ENCODE measurements at regions not wholly inside any gene's neighbourhood (a gene's known extent, or its start where the extent isn't known, plus 50 kb on each side); places are given as distances from the start of the nearest gene placed in this dataset.
"Not testable (repeated sequence)": the region's sequence is repeated elsewhere in the genome, so short reads cannot be mapped to it uniquely, and the experiment has no call there.

DNA sequence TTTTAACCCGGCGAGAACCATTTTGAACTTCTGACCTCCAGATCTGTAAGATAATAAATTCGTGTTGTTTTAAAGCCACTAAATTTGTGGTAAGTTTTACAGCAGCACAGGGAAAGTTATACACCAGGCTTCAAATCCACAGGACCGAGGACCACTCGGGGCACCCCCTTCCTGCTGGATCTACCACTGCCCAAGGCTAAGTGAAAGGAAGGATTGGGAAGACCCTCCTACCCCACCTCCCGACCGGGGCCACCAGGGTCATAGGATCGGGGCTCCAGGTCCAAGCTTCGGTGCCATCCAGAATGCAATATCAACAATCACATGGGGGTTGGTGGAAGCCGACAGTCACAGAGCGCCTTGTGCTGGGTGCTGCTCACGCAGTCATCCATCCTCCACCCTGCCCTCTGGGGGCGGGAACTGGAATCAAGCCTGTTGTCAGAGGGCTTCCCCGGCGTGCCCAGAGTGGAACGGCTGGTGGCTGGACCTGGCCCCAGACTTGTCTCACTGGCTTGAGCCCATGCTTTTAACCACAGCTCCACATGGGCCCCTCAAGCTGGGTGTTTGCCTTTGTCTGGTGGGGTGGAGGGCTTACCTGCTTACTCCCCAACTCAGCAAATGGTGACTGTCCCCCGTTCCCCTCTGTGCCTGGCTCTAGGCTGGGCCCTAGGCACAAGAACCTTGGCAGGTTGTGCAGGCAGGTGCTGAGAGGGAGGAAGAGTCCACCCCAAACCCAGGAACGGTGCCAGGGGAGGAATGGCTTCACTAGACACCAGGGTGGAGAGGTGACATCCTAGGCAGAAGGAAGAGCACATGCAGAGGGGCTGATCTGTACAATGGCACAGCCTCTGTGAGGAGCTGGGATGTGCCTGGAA lies 180.3 kb upstream of the RTL1 start:
- peak; percentile 16 for DNase-seq

DNA sequence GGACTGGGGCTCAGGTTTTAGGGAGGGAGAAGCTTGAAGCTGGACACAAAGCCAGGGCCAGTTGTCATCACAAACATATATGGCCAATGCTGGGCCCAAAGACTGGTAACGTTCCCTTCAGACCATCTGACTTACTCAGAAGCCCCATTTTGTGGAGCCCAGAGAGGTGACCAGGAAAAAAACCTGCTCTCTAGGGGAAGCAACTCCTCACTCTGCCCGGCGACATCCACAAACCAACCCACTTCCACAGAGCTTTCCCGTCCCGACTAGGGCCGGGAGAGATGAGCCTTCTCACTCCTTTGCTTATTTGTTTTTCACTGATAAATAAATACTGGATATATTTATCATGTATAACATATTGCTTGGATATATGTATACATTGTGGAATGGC lies 180.9 kb upstream of the RTL1 start:
- no peak for DNase-seq

DNA sequence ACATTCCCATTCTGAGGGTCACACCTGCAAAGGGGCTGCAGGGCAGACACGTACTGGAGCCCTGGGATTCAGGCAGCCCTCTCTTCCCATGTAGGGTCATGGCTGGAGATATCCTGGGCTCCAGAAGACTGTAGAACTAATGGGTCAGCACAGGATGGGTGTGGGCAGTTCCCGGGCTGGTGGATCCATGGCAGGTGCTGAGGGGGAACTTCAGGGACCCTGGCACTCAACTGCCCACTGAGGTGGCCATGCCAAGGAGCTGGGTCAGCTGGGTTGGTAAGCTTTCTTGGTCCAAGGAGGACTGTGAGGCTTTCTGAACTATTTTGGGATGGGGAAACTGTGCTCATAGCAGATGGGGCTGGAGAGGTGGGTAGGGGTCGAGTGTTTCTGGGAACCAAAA lies 183.4 kb upstream of the RTL1 start:
- no peak for DNase-seq

DNA sequence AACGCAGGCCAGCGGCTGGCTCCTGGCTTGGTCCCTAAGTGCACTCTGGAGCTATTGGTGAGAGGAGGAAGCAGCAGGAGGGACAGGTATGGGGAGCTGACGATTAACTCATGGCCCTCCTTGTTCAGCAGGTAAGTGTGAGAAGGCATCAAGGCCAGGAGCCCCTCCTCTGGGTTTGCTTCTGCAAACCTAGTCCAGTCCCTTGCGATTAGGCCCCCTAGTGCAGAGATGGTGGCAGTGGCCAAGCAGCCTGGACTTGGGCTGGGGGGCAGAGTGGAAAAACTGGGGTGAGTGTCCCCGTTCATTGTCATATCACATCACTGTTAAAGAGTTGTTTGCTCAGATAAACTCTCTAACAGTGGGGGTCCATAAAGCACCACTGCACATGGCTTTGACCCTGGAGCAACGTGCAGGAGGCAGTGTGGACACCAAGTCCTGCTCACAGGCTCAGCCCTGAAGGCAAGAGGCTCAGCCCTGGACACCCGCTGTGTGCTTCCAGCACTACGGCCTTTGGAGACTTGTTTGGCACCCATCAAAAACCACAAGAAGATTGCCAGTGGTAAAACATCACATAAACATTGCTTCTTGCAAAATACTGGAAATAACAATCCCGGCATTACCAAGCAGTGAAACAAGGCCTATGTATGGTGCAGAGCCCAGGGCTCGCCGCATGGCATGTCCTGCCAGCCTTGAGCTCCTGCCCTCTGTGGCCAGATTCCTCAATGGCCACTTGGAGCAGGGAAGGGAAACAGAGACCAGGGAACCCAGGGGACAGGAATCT lies 184.3 kb upstream of the RTL1 start:
- no peak for DNase-seq

DNA sequence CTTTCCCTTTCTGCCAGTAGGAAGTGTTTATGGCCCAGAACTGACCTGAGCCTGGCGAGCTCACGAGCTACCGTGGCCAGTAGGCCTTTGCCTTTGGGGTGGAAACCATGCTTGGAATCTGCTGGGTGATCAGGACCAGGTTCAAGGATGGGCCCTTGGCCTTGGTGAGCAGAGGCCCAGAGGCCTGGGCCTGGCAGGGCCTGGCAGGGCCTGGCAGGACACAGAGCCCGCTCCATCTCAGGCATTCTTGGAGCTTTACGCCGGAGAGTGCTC lies 184.8 kb upstream of the RTL1 start:
- no peak for DNase-seq

DNA sequence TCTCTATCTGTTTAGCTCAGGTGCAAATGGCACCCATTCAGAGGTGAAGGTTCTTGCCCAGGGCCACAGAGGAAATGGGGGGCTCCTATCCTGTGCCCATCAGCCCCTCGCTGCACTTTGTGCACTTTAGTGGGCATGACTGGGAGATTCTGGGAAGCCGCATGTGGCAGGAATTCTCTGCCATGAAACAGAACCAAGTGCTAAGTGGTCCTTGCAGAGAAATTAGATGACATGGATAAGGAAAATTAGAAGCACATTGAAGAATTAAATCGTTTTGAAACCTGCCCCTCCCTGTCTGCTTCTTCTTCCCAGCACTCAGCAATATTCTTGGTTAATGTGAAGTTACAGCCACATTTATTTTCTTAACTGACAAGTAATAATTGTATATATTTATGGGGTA lies 185.2 kb upstream of the RTL1 start:
- DNase-seq = no peak

DNA sequence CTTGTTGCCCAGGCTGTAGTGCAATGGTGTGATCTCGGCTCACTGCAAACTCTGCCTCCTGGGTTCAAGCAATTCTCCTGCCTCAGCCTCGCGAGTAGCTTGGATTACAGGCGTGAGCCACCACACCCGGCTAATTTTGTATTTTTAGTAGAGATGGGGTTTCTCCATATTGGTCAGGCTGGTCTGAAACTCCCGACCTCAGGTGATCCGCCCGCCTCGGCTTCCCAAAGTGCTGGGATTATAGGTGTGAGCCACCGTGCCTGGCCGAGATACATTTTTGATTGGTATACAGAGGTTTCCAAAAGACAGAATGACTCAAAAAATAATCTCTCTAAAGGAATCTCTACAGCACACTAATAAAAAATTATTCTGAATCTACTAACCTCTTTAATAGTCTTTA lies 187.0 kb upstream of the RTL1 start:
- not testable (repeated sequence) for DNase-seq

DNA sequence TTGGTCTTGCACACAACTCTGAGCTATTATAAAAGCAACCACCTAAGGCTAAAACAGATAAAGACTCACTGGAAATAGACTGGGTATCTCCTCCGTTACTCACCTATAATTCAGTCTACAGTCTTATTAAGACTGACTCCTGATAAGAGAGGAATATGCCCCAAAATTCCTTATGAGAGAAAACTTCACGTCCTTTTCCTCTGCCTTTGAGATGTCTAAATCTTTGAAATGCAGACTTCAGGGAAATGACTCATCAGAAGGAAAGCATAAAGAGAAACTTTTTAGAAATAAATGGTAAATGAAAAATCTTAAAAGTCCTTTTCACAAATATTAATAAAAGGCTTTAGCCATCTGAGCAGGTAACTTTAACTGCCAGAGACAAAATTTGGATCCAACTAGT lies 187.5 kb upstream of the RTL1 start:
- DNase-seq = no peak

DNA sequence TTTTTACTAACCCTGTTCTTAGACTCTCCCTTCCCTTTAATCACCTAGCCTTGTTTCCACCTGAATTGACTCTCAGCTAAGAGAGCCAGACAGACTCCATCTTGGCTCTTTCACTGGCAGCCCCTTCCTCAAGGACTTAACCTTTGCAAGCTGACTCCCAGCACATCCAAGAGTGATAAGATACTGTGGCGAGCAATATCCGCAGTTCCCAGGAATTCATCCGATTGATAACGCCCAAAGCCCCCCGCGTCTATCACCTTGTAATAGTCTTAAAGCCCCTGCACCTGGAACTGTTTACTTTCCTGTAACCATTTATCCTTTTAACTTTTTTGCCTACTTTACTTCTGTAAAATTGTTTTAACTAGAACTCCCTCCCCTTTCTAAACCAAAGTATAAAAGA lies 191.4 kb upstream of the RTL1 start:
- DNase-seq = not testable (repeated sequence)

DNA sequence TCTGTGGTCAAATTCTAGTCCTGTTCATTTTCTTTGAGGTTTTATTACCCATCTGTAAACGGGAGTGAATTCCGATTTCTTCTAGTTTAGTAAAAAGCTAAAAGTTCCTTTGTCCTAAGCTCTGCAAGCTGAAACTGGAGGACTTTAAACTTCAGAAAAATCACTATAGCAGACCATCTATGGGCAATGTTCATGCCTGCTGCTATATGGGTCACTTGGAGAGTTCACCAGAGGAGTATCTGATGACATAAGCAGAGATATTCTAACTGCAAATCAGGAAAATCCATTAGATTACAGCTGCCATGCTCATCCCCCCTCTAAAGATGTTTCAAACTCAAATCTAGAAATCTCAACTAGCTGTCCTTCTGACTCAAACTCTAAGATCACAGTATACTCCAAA lies 193.0 kb upstream of the RTL1 start:
- DNase-seq = no peak

DNA sequence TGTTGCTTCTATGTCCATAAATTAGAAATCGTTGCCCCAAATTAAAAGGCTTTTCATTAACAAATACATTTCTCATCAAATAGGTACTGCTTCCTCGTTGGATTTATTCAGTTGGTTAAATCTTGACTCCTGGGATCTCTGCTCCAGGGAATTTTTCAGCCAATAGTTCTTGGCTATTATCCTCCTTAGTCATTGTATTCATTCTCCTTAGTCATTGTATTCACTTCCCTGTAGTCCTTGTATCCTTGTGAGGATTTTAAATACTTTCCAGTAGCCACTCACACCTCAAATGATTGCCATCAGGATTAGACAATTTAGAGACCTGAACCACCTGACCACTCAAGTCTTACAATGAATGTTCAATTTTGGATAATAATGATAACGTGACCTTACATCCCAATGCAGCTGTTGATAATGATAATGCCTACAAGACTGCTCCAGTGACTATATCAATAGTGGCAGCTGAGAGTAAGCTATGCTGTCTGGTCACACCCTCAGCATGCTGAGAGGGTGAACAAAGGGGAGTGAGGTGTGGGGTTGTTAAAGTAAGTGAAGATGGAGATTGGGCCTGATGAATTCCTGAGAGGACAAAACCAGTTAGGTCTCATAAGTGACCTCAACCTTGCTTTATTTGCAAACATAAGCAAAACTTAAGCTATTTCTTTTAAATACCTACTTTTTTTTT lies 193.7 kb upstream of the RTL1 start:
- DNase-seq = peak; percentile 66

DNA sequence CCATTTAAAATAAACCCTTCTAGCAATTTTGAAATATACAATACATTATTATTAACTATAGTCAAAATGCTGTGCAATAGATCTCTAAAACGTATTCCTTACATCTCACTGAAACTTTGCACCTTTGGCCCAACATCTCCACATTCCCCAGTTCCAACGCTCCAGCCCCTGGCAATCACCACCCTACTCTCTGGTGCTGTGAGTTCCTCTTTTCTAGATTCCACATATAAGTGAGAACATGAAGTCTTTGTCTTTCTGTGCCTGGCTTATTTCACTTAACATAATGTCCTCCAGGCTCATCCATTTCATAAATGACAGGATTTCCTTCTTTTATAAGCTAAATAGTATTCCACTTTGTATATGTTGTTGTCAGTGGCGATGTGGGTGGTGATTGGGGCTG lies 194.7 kb upstream of the RTL1 start:
- no peak for DNase-seq

DNA sequence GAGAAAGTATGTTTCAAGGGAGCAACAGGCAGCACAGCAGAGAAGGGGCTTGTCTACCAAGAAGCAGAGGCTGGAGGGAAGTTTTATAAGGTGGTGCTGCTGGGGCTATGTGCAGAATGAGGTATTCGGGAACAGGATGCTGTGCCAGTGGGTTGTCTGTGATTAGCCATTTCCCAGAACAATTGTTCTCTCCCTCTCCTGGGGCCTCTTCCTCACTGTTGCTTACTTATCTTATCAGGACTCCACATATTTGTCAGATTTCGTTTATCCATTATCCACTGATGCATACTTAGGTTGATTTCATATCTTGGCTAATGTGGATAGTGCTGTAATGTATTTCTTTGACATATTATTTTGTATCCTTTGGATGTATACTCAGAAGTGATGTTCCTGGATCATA lies 195.1 kb upstream of the RTL1 start:
- DNase-seq = peak; percentile 47

DNA sequence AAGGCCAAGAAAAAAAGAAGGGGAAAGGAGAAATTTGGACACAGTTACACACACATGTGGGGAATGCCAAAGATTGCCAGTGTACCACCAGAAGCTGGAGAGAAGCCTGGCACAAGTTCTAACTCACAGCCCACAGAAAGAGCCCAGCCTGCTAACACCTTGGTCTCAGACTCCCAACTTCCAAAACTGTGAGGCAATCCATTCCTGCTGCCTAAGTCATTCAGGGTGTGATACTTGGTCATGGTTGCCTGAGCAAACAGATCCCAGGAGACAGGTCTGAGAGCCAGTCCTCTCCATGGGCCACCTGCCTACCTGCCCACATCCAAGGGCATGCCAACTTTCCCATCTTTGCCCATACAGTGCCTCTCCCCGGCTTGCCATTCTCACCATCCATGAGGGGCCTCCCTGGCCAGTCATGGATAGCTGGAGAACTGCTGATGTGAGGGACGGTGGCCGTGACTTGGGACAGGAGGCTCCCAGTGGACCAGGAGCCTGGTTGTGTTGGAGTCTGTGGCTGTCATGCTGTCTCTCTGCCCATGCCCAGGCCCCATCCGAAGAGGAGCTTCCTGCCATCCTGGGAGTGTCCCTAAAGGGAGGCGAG lies 198.0 kb upstream of the RTL1 start:
- DNase-seq = no peak

DNA sequence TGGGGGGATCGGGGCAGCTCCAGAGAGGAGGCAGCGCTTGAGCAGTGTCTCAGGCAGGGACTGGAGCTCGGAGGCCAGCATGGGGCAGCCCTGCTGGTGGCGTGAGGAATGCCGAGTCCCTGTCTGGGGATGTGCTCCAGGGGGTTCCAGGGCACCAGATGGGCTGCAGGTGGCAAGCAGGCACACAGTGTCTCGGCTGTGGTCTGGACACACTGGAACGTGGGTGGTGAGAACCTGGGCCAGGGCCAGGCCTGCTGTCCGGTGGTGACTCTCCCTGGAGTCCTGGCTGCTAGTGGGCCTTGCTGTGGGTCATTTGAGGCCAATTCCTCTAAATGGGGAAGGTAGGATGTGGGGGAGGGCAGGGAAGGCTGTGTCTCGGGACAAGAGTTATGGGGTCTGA lies 199.4 kb upstream of the RTL1 start:
- DNase-seq = no peak

DNA sequence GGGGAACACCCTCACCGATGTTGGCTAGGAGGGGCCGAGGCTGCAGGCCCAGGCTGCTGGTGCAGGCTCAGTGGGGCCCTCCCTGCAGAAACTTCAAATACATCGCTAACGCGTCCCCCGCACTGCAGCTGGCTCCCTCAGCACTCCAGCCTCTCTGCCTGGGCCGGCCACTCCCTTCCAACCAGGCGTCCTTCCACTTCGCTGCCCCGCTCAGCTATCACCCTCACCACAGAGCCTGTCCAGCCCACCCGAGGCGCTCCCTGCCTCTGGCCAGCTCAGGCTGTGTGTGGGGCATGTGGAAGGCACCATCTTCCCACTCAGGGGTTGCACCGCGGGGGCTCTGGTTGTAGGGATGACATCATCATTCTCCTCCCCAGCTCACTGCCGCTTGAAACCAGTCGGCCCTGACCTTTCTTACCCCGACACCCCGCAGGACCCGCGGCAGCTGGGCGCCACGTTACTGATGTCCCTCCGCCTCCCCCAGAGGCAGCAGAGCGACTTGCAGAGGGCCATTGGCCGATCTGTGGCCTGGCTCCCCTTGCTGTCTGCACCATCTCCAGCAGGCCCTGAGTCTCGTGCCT lies 199.9 kb upstream of the RTL1 start:
- DNase-seq = no peak

DNA sequence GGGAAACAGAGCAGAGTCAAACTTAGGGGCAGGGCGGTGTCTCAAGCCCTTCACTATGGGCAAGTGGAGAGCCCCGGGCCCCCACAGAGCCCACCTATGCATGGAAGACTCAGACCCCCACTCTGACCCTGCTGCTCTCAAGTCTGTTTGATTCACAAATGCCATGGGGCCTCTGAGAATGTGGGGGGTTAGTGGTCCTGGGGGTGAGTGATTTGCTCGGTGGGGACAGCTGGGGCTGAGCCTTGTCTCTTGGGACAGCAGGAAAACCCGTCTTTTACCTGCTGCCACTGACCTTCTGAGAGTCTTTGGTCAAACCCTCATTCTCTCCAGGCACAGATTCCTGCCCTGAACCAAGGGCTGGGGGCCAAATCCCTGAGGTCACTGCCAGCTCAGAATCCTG lies 201.0 kb upstream of the RTL1 start:
- no peak for DNase-seq

DNA sequence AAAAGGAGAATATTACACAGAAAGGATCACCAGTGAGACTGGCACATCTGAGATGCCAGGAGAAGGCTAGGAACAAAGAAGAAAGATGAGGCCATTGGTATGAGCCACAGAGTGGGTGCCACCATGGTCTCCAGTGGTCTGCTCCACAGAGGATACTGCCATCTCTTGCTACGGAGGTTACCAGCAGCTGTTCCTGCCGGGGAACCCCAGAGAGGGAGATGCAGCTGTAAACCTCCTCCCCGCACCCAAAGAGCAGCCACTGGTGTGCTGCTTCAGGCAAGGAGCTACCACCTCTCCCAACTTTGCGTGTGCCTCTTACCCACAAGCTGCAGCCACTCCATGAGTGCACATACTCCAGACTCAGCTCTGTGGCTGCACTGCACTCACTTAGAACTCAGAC lies 201.5 kb upstream of the RTL1 start:
- DNase-seq = no peak

DNA sequence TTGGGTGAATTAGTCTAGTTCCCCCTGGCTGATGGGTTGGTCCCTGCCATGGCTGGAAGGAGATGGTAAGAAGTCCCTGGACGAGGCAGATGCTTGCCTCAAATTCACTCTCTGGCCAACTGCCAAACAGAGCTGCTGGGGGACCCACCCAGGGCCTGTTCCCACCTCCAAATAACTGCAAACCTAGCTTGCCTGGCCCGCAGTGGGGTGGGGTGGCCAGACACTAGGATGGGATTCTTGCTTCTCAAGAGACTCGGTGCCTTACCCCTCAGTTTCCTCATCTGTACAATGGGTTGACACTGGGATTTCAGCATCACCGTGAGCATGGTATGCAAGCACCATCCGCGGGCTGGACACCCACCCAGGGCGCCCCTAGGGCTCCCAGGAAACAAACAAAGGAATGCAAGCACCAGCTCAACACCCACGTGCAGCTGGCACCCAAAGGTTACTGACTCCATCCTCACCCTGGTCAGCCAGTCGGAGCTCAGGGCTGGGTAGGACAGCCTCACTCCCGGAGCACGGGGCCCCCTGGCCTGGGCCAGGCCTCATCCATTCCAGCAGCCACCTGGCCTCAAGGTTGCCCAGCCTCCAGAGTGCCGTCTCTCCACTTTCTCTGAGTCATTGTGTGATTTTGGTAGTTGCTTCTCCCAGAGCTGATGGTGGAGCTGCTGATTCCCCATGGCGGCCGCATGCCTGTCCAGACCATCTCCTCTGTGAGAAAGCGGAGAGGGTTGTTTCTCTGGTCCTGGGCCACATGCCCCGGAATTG lies 205.2 kb upstream of the RTL1 start:
- no peak for DNase-seq

DNA sequence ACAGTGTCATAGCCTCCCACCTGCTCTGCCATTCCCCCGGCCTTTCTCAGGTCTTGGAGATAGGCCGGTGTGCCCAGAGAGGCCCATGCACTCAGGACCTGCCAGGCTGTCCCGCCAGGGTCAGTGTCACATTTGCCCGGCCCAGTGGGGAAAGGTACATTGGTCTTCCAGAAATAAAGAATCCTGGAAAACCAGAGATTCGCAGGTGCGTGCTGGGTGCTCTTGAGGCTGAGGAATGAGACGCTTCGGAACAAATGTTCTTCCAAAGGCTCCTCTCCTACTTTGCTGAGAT lies 205.8 kb upstream of the RTL1 start:
- DNase-seq = no peak

DNA sequence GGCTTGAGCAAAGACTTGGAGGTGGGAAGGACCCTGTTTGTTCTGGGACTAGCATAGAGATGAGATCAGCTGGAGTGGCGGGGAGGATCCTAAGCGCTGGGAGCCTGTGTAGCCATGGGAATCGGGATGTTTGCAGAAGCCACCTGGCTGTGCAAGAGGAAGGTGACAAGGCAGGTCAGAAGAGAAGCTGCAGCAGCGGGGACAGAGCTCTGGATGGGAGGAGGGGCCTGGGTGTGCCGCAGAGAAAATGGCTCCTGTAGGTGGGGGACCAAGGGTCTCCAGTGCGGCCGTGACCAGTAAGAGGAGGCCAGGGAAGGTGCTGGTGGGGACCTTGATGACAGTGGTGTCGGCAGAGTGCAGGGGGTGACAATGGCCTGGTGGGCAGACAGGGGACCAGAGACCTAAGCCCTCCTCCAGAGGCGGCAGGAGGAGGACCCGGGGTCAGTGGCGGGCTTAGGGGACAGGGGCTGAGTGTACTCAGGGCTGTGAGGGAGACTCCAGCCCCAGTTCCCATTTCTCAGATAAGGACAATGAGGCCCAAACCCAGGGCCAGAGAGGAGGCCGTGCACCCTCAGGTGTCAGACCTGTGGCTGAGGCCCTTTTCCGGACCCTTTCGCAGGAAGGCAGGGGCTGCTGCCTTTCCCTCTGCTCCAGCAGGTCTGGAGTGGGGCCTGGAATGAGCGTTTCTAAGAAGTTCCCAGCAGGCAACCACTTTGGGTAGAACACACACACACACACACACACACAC lies 206.6 kb upstream of the RTL1 start:
- peak; percentile 84 for DNase-seq
